A549 (cell line): ENCODE measurements at regions not wholly inside any gene's neighbourhood (a gene's known extent, or its start where the extent isn't known, plus 50 kb on each side); places are given as distances from the start of the nearest gene placed in this dataset.

ENCODE experiments used
- BCL3 ChIP-seq: fragments of >200 bp; sonication (Bioruptor Twin); formaldehyde crosslinking; IDR thresholded peaks from 3 replicates; pipeline ENCODE4 v1.6.1; 2016
- BHLHE40 ChIP-seq: IDR thresholded peaks from 2 replicates; pipeline ENCODE4 v1.6.1; 2012; ENCODE audit warnings: low read depth, low read length, inconsistent platforms
- CTCF ChIP-seq: fragments of >200 bp; sonication (Bioruptor Twin); formaldehyde crosslinking; IDR thresholded peaks from 3 replicates; pipeline ENCODE4 v1.5.1; 2016
- POLR2A ChIP-seq: IDR thresholded peaks from 2 replicates; pipeline ENCODE4 v1.6.1; 2012; ENCODE audit warnings: mild to moderate bottlenecking, low read length
- POLR2AphosphoS2 ChIP-seq: conservative IDR thresholded peaks from 2 replicates; pipeline ENCODE4 v1.6.1; 2012; ENCODE audit warnings: low read length, improper control_type of control experiment, inconsistent platforms
- RCOR1 ChIP-seq: fragments of 150-350 bp; IDR thresholded peaks from 2 replicates; pipeline ENCODE4 v1.6.1; 2014; ENCODE audit warnings: antibody characterized with exemption, low read length, low read depth
- RNF2 ChIP-seq: fragments of 200-600 bp; sonication (generic); IDR thresholded peaks from 2 replicates; pipeline ENCODE4 v1.6.1; 2016; ENCODE audit warnings: low read depth, mild to moderate bottlenecking, antibody characterized with exemption, moderate library complexity, borderline replicate concordance
- TF ChIP-seq, protein P1 (sequence below): fragments of >200 bp; sonication (Bioruptor Twin); formaldehyde crosslinking; IDR thresholded peaks from 2 replicates; pipeline ENCODE4 v1.6.1; 2016
- TF ChIP-seq, protein P2 (sequence below): fragments of 250-450 bp; sonication (Bioruptor Pico); IDR thresholded peaks from 2 replicates; pipeline ENCODE4 v1.5.0; 2021; ENCODE audit warnings: mild to moderate bottlenecking, moderate library complexity, borderline replicate concordance

DNA sequence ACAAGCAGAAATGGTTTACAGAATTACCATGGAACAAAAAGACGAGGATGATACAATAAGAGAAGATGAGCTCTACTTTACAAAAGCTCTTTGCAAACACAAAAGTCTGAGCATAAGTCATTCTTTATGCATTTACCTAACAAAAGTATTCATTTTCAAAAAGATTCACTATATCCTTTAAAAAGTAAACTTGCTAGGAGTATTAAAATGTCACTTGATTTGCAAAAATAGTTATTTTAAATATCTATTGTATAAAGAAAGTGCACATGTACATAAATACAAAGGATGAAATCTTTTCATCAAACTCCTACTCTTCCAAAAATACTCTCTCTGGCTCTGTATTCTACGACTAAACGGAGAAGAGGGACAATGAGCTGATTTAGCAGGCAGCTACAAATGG is 146.4 kb upstream of the STEAP1 start:
- no peak for TF ChIP-seq CTCF
- TF ChIP-seq, protein P1, sequence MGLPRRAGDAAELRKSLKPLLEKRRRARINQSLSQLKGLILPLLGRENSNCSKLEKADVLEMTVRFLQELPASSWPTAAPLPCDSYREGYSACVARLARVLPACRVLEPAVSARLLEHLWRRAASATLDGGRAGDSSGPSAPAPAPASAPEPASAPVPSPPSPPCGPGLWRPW = no peak
- no peak for TF ChIP-seq POLR2AphosphoS2
- TF ChIP-seq, protein P2, sequence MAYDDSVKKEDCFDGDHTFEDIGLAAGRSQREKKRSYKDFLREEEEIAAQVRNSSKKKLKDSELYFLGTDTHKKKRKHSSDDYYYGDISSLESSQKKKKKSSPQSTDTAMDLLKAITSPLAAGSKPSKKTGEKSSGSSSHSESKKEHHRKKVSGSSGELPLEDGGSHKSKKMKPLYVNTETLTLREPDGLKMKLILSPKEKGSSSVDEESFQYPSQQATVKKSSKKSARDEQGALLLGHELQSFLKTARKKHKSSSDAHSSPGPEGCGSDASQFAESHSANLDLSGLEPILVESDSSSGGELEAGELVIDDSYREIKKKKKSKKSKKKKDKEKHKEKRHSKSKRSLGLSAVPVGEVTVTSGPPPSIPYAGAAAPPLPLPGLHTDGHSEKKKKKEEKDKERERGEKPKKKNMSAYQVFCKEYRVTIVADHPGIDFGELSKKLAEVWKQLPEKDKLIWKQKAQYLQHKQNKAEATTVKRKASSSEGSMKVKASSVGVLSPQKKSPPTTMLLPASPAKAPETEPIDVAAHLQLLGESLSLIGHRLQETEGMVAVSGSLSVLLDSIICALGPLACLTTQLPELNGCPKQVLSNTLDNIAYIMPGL (CRISPR knock-in tag) = no peak
- TF ChIP-seq POLR2A = no peak
- no peak for TF ChIP-seq BCL3
- no peak for TF ChIP-seq BHLHE40
- TF ChIP-seq RCOR1 = no peak
- TF ChIP-seq RNF2 = no peak
